ENCODE measurements at regions not wholly inside any gene's neighbourhood (a gene's known extent, or its start where the extent isn't known, plus 50 kb on each side); places are given as distances from the start of the nearest gene placed in this dataset.

- Histone ChIP-seq H3K4me1 (no peaks in the 10 kb centered on the region), H3K4me2 (no peak overlapping the region), H3K27ac (no peak overlapping the region), H3K4me3 (no peak overlapping the region), H3K9me3 (no peaks in the 10 kb centered on the region; the same call in 2 of the 3 replicates)
- POLR2A ChIA-PET = no interaction called here
- FAIRE-seq (no peak), ATAC-seq (no peak; a peak in 1 of 6 replicates), DNase-seq (ENCODE audit: low read depth in 1 of 2, low spot score in 1 of 2) (peak in 1 of 2 experiments; percentile 6)
- 36% methylated on average over 6 of the region's 6 CpGs for WGBS (ENCODE audit: missing lambda C conversion rate)
- CTCF ChIA-PET = interaction anchor here (2.3 kb wide), 1 partner anchor 97 kb away, joined by 9 read pairs; no protein-coding TSS in a partner anchor
- TF ChIP-seq, protein P1, sequence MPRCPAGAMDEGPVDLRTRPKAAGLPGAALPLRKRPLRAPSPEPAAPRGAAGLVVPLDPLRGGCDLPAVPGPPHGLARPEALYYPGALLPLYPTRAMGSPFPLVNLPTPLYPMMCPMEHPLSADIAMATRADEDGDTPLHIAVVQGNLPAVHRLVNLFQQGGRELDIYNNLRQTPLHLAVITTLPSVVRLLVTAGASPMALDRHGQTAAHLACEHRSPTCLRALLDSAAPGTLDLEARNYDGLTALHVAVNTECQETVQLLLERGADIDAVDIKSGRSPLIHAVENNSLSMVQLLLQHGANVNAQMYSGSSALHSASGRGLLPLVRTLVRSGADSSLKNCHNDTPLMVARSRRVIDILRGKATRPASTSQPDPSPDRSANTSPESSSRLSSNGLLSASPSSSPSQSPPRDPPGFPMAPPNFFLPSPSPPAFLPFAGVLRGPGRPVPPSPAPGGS (IDR thresholded peaks at IDR 0.05) = no peak
Measured at GRCh38 chr21:34020005-34020847, 53.2 kb upstream of the MRPS6 start.

DNA sequence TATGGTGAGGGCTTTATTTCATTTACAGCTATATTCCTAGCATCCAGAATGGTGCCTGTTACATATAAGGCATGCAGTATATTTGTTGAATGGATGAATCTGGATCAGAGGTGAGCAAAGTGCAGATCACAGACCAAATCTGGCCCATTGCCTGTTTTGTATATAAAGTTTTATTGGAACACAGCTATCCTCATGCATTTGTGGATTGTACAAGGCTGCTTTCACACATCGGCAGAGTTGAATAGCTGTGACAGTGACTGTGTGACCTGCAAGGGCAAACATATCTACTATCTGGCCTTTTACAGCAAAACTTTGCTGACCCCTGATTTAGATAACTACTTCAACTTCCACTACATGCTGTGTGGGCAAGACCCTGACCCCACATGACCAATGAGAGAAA, 54.0 kb upstream of the MRPS6 start:
- POLR2A ChIA-PET = no interaction called here
- CTCF ChIA-PET = no interaction called here
- ATAC-seq (no peak), DNase-seq (ENCODE audit: low read depth in 1 of 2, low spot score in 1 of 2) (no peak), FAIRE-seq (no peak)
- 75% methylated on average over 1 of the region's 1 CpG for WGBS (ENCODE audit: missing lambda C conversion rate)
- Histone ChIP-seq H3K27ac (no peak overlapping the region), H3K9me3 (no peaks in the 10 kb centered on the region; the same call in 2 of the 3 replicates), H3K4me3 (no peak overlapping the region), H3K4me1 (no peaks in the 10 kb centered on the region), H3K4me2 (no peak overlapping the region)
- TF ChIP-seq EHF (CRISPR knock-in tag; IDR thresholded peaks at IDR 0.05) = no peak
- no peak for TF ChIP-seq HOXB5 (CRISPR knock-in tag; IDR thresholded peaks at IDR 0.05)
- TF ChIP-seq, protein P2, sequence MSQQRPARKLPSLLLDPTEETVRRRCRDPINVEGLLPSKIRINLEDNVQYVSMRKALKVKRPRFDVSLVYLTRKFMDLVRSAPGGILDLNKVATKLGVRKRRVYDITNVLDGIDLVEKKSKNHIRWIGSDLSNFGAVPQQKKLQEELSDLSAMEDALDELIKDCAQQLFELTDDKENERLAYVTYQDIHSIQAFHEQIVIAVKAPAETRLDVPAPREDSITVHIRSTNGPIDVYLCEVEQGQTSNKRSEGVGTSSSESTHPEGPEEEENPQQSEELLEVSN (IDR thresholded peaks at IDR 0.05; ENCODE audit: borderline replicate concordance, low read depth) = no peak
- no peak for TF ChIP-seq CHD4 (IDR thresholded peaks at IDR 0.05; ENCODE audit: borderline replicate concordance)
- TF ChIP-seq SMC3 (IDR thresholded peaks at IDR 0.05) = no peak
- no peak for TF ChIP-seq ZNF302 (CRISPR knock-in tag; IDR thresholded peaks at IDR 0.05)
- no peak for TF ChIP-seq JUNB (IDR thresholded peaks at IDR 0.05)
- TF ChIP-seq, protein P3, sequence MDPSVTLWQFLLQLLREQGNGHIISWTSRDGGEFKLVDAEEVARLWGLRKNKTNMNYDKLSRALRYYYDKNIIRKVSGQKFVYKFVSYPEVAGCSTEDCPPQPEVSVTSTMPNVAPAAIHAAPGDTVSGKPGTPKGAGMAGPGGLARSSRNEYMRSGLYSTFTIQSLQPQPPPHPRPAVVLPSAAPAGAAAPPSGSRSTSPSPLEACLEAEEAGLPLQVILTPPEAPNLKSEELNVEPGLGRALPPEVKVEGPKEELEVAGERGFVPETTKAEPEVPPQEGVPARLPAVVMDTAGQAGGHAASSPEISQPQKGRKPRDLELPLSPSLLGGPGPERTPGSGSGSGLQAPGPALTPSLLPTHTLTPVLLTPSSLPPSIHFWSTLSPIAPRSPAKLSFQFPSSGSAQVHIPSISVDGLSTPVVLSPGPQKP (IDR thresholded peaks at IDR 0.05; ENCODE audit: low read depth, low read length) = no peak
- TF ChIP-seq MYC (IDR thresholded peaks at IDR 0.05; ENCODE audit: borderline replicate concordance, low read length) = no peak
- no peak for TF ChIP-seq ESRRA (IDR thresholded peaks at IDR 0.05; ENCODE audit: borderline replicate concordance, low read length)
- no peak for TF ChIP-seq CBX2 (IDR thresholded peaks at IDR 0.05; ENCODE audit: borderline replicate concordance, low read depth)
- TF ChIP-seq CEBPB (IDR thresholded peaks at IDR 0.05) = no peak

DNA sequence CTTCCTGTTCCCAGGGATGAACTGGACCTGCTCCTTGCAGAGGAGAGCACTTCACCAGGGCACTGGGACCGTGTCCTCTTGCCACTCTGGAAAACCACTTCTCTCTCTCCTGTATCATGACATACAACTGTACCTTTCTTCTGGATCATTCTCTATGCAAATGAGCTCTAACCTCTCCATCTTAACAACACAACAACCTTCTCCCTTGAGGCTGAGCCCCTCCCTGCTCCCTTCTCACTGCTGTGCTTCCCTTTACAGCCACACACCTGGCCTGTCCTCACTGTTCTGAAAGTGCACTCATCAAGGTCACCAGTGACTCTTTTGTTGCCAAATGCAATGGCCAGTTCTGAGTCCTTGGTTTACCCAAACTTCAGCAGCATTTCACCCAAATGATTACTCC, 54.5 kb upstream of the MRPS6 start:
- TF ChIP-seq HOXA7 (CRISPR knock-in tag; IDR thresholded peaks at IDR 0.05) (no peak), CTCF (IDR thresholded peaks at IDR 0.05) (no peak)
- Histone ChIP-seq H3K4me1 (no peaks in the 10 kb centered on the region), H3K4me3 (no peak overlapping the region), H3K4me2 (no peak overlapping the region), H3K27ac (no peak overlapping the region), H3K9me3 (no peaks in the 10 kb centered on the region; the same call in 2 of the 3 replicates)
- ATAC-seq = no peak
- ChIA-PET POLR2A (no interaction called here), CTCF (no interaction called here)
- 0% methylated on average over 1 of the region's 1 CpG for WGBS (ENCODE audit: missing lambda C conversion rate)
- FAIRE-seq = no peak
- no peak for DNase-seq (ENCODE audit: low read depth in 1 of 2, low spot score in 1 of 2)
